Osteoblast (primary cell): ENCODE measurements at regions not wholly inside any gene's neighbourhood (a gene's known extent, or its start where the extent isn't known, plus 50 kb on each side); places are given as distances from the start of the nearest gene placed in this dataset.

ENCODE experiments used
- DNase-seq: peaks from one replicate; pipeline ENCODE4 v3.0.0; 2011; ENCODE audit warnings: low spot score, mixed read lengths; ENCODE audit not compliant: insufficient read length; ENCODE audit errors: missing footprints
- H2AFZ ChIP-seq: 2 replicates; pipeline ENCODE4 v1.6.0; 2011; ENCODE audit warnings: mild to moderate bottlenecking, low read length
- H3K27ac ChIP-seq: 2 replicates; pipeline ENCODE4 v1.5.1; 2011; ENCODE audit warnings: mild to moderate bottlenecking, low read depth, low read length, moderate library complexity
- H3K27me3 ChIP-seq: 2 replicates; pipeline ENCODE4 v1.6.0; 2012; ENCODE audit warnings: mild to moderate bottlenecking, control low read depth, inconsistent platforms, low read length, moderate library complexity; ENCODE audit not compliant: insufficient read depth
- H3K36me3 ChIP-seq: 2 replicates; pipeline ENCODE4 v1.5.1; 2011; ENCODE audit warnings: mild to moderate bottlenecking, low read length, control low read depth, moderate library complexity; ENCODE audit not compliant: insufficient read depth
- H3K4me1 ChIP-seq: 2 replicates; pipeline ENCODE4 v1.5.1; 2011; ENCODE audit warnings: mild to moderate bottlenecking, low read length, control low read depth, moderate library complexity; ENCODE audit not compliant: insufficient read depth
- H3K4me2 ChIP-seq: 2 replicates; pipeline ENCODE4 v1.6.0; 2011; ENCODE audit warnings: mild to moderate bottlenecking, low read length; ENCODE audit not compliant: insufficient read depth
- H3K4me3 ChIP-seq: fragments of 200-600 bp; sonication (generic); 3 replicates; pipeline ENCODE4 v1.5.1; 2012; ENCODE audit warnings: mild to moderate bottlenecking, low read length, inconsistent platforms; ENCODE audit not compliant: insufficient read depth
- H3K79me2 ChIP-seq: 2 replicates; pipeline ENCODE4 v1.6.0; 2012; ENCODE audit warnings: mild to moderate bottlenecking, low read length, control low read depth, inconsistent platforms; ENCODE audit not compliant: insufficient read depth
- H3K9me3 ChIP-seq: 2 replicates; pipeline ENCODE4 v1.5.1; 2011; ENCODE audit warnings: low read depth, low read length, control low read depth
- H4K20me1 ChIP-seq: 2 replicates; pipeline ENCODE4 v1.6.0; 2012; ENCODE audit warnings: mild to moderate bottlenecking, low read length, control low read depth; ENCODE audit not compliant: insufficient read depth
- CTCF ChIP-seq: IDR thresholded peaks from 2 replicates; pipeline ENCODE4 v1.5.1; 2011; ENCODE audit warnings: mild to moderate bottlenecking, low read depth, low read length, moderate library complexity; ENCODE audit errors: extremely low read depth

- H3K27me3 ChIP-seq: no peaks in the 10 kb centered on the region
- H3K4me1 ChIP-seq: no peaks in the 10 kb centered on the region
- no peaks in the 10 kb centered on the region for H4K20me1 ChIP-seq
- H3K4me3 ChIP-seq: no peak overlapping the region
- TF ChIP-seq CTCF: no peak
- no peaks in the 10 kb centered on the region for H3K79me2 ChIP-seq
- H3K36me3 ChIP-seq: no peaks in the 10 kb centered on the region
- no peak for DNase-seq
- H2AFZ ChIP-seq: no peak overlapping the region
- no peak overlapping the region for H3K4me2 ChIP-seq
- no peaks in the 10 kb centered on the region for H3K9me3 ChIP-seq
- H3K27ac ChIP-seq: no peak overlapping the region
Measured at GRCh38 chr2:83176539-83176938, 1282.5 kb downstream of the SUCLG1 start.

GRCh38 chr2:83172841-83173240 lies 1286.2 kb downstream of the SUCLG1 start:
- no peak for TF ChIP-seq CTCF
- no peak overlapping the region for H3K4me2 ChIP-seq

GRCh38 chr2:83168377-83168776 lies 1290.7 kb downstream of the SUCLG1 start:
- DNase-seq: no peak
- TF ChIP-seq CTCF: no peak
- no peaks in the 10 kb centered on the region for H3K79me2 ChIP-seq
- no peaks in the 10 kb centered on the region for H3K27me3 ChIP-seq
- no peak overlapping the region for H2AFZ ChIP-seq
- no peaks in the 10 kb centered on the region for H4K20me1 ChIP-seq
- H3K9me3 ChIP-seq: no peaks in the 10 kb centered on the region
- H3K36me3 ChIP-seq: no peaks in the 10 kb centered on the region
- H3K4me3 ChIP-seq: no peak overlapping the region
- H3K27ac ChIP-seq: no peak overlapping the region
- no peak overlapping the region for H3K4me2 ChIP-seq
- no peaks in the 10 kb centered on the region for H3K4me1 ChIP-seq

More at GRCh38 chr2:83172841-83173240, 1286.2 kb downstream of the SUCLG1 start:
- Histone ChIP-seq H3K4me1 (no peaks in the 10 kb centered on the region), H3K4me3 (no peak overlapping the region), H4K20me1 (no peaks in the 10 kb centered on the region), H3K36me3 (no peaks in the 10 kb centered on the region), H3K9me3 (no peaks in the 10 kb centered on the region), H2AFZ (no peak overlapping the region), H3K79me2 (no peaks in the 10 kb centered on the region), H3K27me3 (no peaks in the 10 kb centered on the region), H3K27ac (no peak overlapping the region)
- DNase-seq: no peak

GRCh38 chr2:83162421-83162820 lies 1296.7 kb downstream of the SUCLG1 start:
- H3K27me3 ChIP-seq: no peaks in the 10 kb centered on the region
- no peak overlapping the region for H3K4me3 ChIP-seq
- H3K4me2 ChIP-seq: no peak overlapping the region
- H3K36me3 ChIP-seq: no peaks in the 10 kb centered on the region
- no peaks in the 10 kb centered on the region for H4K20me1 ChIP-seq
- H3K27ac ChIP-seq: no peak overlapping the region
- no peaks in the 10 kb centered on the region for H3K4me1 ChIP-seq
- H2AFZ ChIP-seq: no peak overlapping the region
- no peak for TF ChIP-seq CTCF
- H3K9me3 ChIP-seq: no peaks in the 10 kb centered on the region
- DNase-seq: no peak
- H3K79me2 ChIP-seq: no peaks in the 10 kb centered on the region
